OCI-LY7 (cell line): ENCODE measurements at regions not wholly inside any gene's neighbourhood (a gene's known extent, or its start where the extent isn't known, plus 50 kb on each side); places are given as distances from the start of the nearest gene placed in this dataset.

Source experiments
- EZH2phosphoT487 ChIP-seq: fragments of 200-600 bp; sonication (generic); IDR thresholded peaks from 2 replicates; pipeline ENCODE4 v1.6.1; 2018; ENCODE audit warnings: low read depth, borderline replicate concordance, mild to moderate bottlenecking, mixed run types, antibody characterized with exemption, low read length, moderate library complexity, mixed read lengths
- TF ChIP-seq, protein P1 (sequence below): fragments of 200-600 bp; sonication (generic); conservative IDR thresholded peaks from 2 replicates; pipeline ENCODE4 v1.5.1; 2014; ENCODE audit warnings: mild to moderate bottlenecking, antibody characterized with exemption, low read length, moderate library complexity, mixed read lengths

DNA sequence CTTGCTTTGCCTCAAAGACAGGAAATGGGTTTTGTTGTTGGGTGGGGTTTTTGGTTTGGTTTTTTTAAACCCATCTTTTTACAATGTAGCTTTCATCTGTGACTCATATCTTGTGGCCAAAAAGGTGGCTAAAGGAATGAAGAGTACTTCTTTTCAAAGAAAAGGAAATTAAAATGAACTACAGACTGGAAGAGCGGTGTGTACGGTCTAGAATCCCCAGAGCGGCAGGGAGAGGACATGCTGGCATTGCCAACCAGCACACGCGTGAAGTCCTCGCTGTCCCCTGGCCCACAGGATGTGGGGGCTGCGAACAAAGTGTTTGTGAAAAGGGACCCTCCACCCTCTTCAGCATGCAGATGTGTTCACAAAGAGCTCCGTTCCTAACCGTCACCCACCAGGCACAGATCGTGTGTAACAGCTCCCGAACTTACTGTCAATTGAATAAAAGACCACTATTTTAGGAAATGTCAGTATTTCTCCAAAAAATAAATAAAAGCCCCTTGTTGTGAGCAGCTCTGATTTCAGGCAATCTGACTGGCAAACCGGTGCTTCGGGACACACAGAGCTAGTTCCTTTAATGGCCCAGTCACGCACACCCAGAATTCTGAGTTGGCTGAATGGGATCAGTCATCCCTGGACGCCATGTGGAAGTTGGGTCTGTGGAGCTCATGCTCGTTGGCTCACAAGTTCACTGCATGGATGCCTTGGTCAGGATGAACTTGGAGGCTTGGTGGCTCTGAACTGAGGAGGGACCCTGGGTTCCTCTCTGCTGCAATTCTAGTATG is 602.9 kb downstream of the NPHP4 start:
- TF ChIP-seq, protein P1, sequence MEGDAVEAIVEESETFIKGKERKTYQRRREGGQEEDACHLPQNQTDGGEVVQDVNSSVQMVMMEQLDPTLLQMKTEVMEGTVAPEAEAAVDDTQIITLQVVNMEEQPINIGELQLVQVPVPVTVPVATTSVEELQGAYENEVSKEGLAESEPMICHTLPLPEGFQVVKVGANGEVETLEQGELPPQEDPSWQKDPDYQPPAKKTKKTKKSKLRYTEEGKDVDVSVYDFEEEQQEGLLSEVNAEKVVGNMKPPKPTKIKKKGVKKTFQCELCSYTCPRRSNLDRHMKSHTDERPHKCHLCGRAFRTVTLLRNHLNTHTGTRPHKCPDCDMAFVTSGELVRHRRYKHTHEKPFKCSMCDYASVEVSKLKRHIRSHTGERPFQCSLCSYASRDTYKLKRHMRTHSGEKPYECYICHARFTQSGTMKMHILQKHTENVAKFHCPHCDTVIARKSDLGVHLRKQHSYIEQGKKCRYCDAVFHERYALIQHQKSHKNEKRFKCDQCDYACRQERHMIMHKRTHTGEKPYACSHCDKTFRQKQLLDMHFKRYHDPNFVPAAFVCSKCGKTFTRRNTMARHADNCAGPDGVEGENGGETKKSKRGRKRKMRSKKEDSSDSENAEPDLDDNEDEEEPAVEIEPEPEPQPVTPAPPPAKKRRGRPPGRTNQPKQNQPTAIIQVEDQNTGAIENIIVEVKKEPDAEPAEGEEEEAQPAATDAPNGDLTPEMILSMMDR, result no peak
- TF ChIP-seq EZH2phosphoT487, result no peak
